Stomach (tissue), 8 donors: ENCODE measurements at regions not wholly inside any gene's neighbourhood (a gene's known extent, or its start where the extent isn't known, plus 50 kb on each side); places are given as distances from the start of the nearest gene placed in this dataset.

Experiments
- DNase-seq, 2 donors: peaks; one replicate each; pipeline versions ENCODE4 v3.0.0 to v3.0.0-alpha.2; 2013 to 2019
- H3K27ac ChIP-seq, 5 donors: fragments of 200-600 bp in 4 of 5; sonication (generic) in 4 of 5; one replicate each; pipeline ENCODE4 v1.5.1; 2013 to 2019; ENCODE audit warnings: mild to moderate bottlenecking in 1 of 5, moderate library complexity in 1 of 5
- H3K27me3 ChIP-seq, 3 donors: fragments of 200-600 bp; sonication (generic); one replicate each; pipeline ENCODE4 v1.5.1; 2017 to 2019; ENCODE audit warnings: mixed run types in 1 of 3
- H3K36me3 ChIP-seq, 4 donors: fragments of 200-600 bp; sonication (generic); 1 replicate in 3 of 4; 2 replicates in 1 of 4; pipeline ENCODE4 v1.5.1; 2016 to 2019
- H3K4me1 ChIP-seq, 4 donors: fragments of 200-600 bp; sonication (generic); one replicate each; pipeline ENCODE4 v1.5.1; 2016 to 2019
- H3K4me3 ChIP-seq, 4 donors: fragments of 200-600 bp; sonication (generic) in 3 of 4; one replicate each; pipeline ENCODE4 v1.5.1; 2016 to 2019; ENCODE audit warnings: mild to moderate bottlenecking in 1 of 4
- H3K9me3 ChIP-seq, 4 donors: fragments of 200-600 bp; sonication (generic); one replicate each; pipeline ENCODE4 v1.5.1; 2016 to 2019
- CTCF ChIP-seq, 7 experiments: fragments of 450-650 bp in 4 of 7; fragments of 200-600 bp in 3 of 7; sonication (generic) in 3 of 7; IDR thresholded peaks; one replicate each; pipeline ENCODE4 v1.5.1; 2016 to 2019; ENCODE audit warnings: antibody characterized with exemption in 7 of 7, control low read depth in 2 of 7, mild to moderate bottlenecking in 1 of 7
- EP300 ChIP-seq: sonication (generic); formaldehyde crosslinking; IDR thresholded peaks from one replicate; pipeline ENCODE4 v1.6.1; 2017; ENCODE audit warnings: antibody characterized with exemption
- POLR2A ChIP-seq, 4 donors: fragments of 450-650 bp; IDR thresholded peaks; one replicate each; pipeline ENCODE4 v1.6.1; 2016; ENCODE audit warnings: antibody characterized with exemption in 4 of 4, control low read depth in 2 of 4, mild to moderate bottlenecking in 1 of 4, moderate library complexity in 1 of 4
- POLR2AphosphoS5 ChIP-seq, 3 donors: sonication (generic); formaldehyde crosslinking; IDR thresholded peaks; one replicate each; pipeline ENCODE4 v1.6.1; 2016; ENCODE audit warnings: antibody characterized with exemption in 3 of 3
- WGBS, 5 donors: extraction: QIAGEN DNeasy Blood & Tissue Kit in 3 of 5; methylation state at CpG; one replicate each; pipeline versions ENCODE4 v1.1.5 to v1.1.7; 2013 to 2018; 5-methylcytosine and 5-hydroxymethylcytosine counted together
- intact Hi-C: fragments of 100-400 bp; cut with DNase I; formaldehyde crosslinking; loops from one replicate; pipeline ENCODE4 v1.15.1; 2023; ENCODE audit warnings: low total_unique reads
- donor health status: healthy with polysubstance abuse.
- donor health status: Bipolar disorder and iron deficiency.
- donor health status: healthy.

- intact Hi-C loops, result no loop called here
- H3K9me3 ChIP-seq, result no peaks in the 10 kb centered on the region
- H3K27me3 ChIP-seq, result peaks cover 0 to 5% (median 0%) of the 10 kb centered on the region in 3 donors
- no peak overlapping the region for H3K27ac ChIP-seq
- H3K36me3 ChIP-seq, result no peaks in the 10 kb centered on the region
- no peak for DNase-seq
- TF ChIP-seq POLR2AphosphoS5 (IDR thresholded peaks at IDR 0.05) (no peak), POLR2A (IDR thresholded peaks at IDR 0.05) (no peak), CTCF (IDR thresholded peaks at IDR 0.05) (no peak), EP300 (no peak)
- H3K4me1 ChIP-seq, result peaks cover 0 to 16% (median 6%) of the 10 kb centered on the region in 4 donors
- 82 to 90% (median 86%) methylated on average over 3 of the region's 3 CpGs for WGBS, 5 donors
- no peak overlapping the region for H3K4me3 ChIP-seq
These were observed 65.1 kb upstream of the ATP11B start for GRCh38 chr3:182728238-182728637.

- Histone ChIP-seq H3K4me3 (peak overlapping the region in 3 of 4 donors; percentile 0 to 22 (median 3)), H3K27ac (peak overlapping the region in 1 of 5 donors; percentile 37), H3K9me3 (no peaks in the 10 kb centered on the region), H3K4me1 (peaks cover 0 to 16% (median 6%) of the 10 kb centered on the region in 4 donors), H3K27me3 (peaks cover 0 to 5% (median 0%) of the 10 kb centered on the region in 3 donors), H3K36me3 (no peaks in the 10 kb centered on the region)
- WGBS, 5 donors, result 31 to 40% (median 33%) methylated on average over 19 of the region's 19 CpGs
- DNase-seq, result no peak
- TF ChIP-seq POLR2AphosphoS5 (IDR thresholded peaks at IDR 0.05) (no peak), EP300 (no peak), POLR2A (IDR thresholded peaks at IDR 0.05) (no peak), CTCF (IDR thresholded peaks at IDR 0.05) (no peak)
- intact Hi-C loops, result no loop called here
These were observed 63.2 kb upstream of the ATP11B start for GRCh38 chr3:182729903-182730674.

GRCh38 chr3:182730675-182731042 is 62.6 kb upstream of the ATP11B start:
- Histone ChIP-seq H3K27ac (peak overlapping the region in 1 of 5 donors; percentile 37), H3K4me1 (peaks cover 0 to 12% (median 5%) of the 10 kb centered on the region in 4 donors), H3K36me3 (no peaks in the 10 kb centered on the region), H3K27me3 (peaks cover 0 to 5% (median 0%) of the 10 kb centered on the region in 3 donors), H3K9me3 (no peaks in the 10 kb centered on the region), H3K4me3 (peak overlapping the region in 2 of 4 donors; percentile 0 to 22)
- no peak for DNase-seq
- intact Hi-C loops, result no loop called here
- 47 to 57% (median 50%) methylated on average over 1 of the region's 1 CpG for WGBS, 5 donors
- TF ChIP-seq CTCF (IDR thresholded peaks at IDR 0.05) (no peak), EP300 (no peak), POLR2A (IDR thresholded peaks at IDR 0.05) (no peak), POLR2AphosphoS5 (IDR thresholded peaks at IDR 0.05) (no peak)

GRCh38 chr3:182731764-182732163 is 61.5 kb upstream of the ATP11B start:
- intact Hi-C loops, result no loop called here
- TF ChIP-seq EP300, result no peak
- no peak for TF ChIP-seq CTCF (IDR thresholded peaks at IDR 0.05)
- no peak for TF ChIP-seq POLR2AphosphoS5 (IDR thresholded peaks at IDR 0.05)
- TF ChIP-seq POLR2A (IDR thresholded peaks at IDR 0.05), result no peak

More at GRCh38 chr3:182731764-182732163, 61.5 kb upstream of the ATP11B start:
- DNase-seq, result no peak
- no peak overlapping the region for H3K4me3 ChIP-seq
- 82 to 94% (median 90%) methylated on average over 3 of the region's 3 CpGs for WGBS, 5 donors
- H3K4me1 ChIP-seq, result peaks cover 0 to 10% (median 4%) of the 10 kb centered on the region in 4 donors
- H3K9me3 ChIP-seq, result no peaks in the 10 kb centered on the region
- no peak overlapping the region for H3K27ac ChIP-seq
- H3K27me3 ChIP-seq, result peaks cover 0 to 5% (median 0%) of the 10 kb centered on the region in 3 donors
- H3K36me3 ChIP-seq, result no peaks in the 10 kb centered on the region
